ENCODE measurements at regions not wholly inside any gene's neighbourhood (a gene's known extent, or its start where the extent isn't known, plus 50 kb on each side); places are given as distances from the start of the nearest gene placed in this dataset.

DNA sequence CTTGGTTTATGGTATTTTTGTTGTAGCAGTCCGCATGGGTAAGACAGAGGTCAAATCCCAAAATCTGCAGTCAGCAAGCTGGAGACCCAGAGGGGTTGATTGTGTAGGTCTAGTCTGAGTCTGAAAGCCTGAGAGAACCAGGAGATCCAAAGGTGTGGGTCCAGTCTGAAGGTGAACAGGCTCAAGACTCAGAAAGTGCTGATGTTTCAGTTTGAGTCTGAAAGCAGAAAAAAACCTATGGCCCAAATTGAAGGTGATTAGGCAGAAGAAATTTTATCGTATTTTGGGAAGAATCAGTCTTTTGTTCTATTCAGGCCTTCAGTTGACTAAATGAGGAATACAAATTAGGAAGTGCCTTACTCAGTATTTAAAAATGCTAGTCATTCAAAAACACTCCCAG is 807.8 kb upstream of the FOXG1 start:
- POLR2A ChIA-PET, result no interaction called here
- BruUV-seq (replicated peaks), result no TSS peak

DNA sequence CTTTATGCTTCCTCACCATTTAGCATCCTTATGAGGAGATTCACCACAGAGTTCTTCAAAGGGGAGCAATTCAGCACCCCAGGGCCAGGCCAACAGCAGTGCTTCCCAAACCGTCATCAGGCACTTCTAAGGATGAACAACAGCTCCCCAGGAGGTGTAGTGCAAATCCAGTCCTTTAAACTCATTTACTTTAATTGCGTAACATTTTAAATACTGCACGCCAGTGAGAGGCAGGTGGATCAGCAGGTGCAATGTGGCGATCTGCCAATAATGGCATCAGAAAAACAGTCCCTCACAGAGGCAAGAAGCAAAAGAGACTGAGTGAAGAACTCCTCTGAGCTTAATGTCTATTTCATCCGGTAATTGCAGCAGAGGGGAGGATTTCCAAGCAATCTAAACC is 770.9 kb upstream of the FOXG1 start:
- no peak overlapping the region for H3K4me3 Mint-ChIP-seq (ENCODE audit: unreplicated experiment)
- H3K27me3 ChIP-seq (replicated peaks; ENCODE audit: control insufficient read depth, insufficient read depth, low read length), result no peaks in the 10 kb centered on the region
- no peaks in the 10 kb centered on the region for H3K36me3 Mint-ChIP-seq (ENCODE audit: insufficient read depth, unreplicated experiment)
- H3K4me1 ChIP-seq, result no peaks in the 10 kb centered on the region
- no peaks in the 10 kb centered on the region for H3K9me3 ChIP-seq
- no peaks in the 10 kb centered on the region for H3K4me1 Mint-ChIP-seq (ENCODE audit: low read depth, unreplicated experiment)
- no peaks in the 10 kb centered on the region for H3K27me3 Mint-ChIP-seq (ENCODE audit: insufficient read depth, unreplicated experiment)
- no peak for DNase-seq
- POLR2A ChIA-PET, result no interaction called here
- no peaks in the 10 kb centered on the region for H3K9me3 Mint-ChIP-seq (ENCODE audit: unreplicated experiment)
- CTCF ChIA-PET, result no interaction called here
- TF ChIP-seq, protein P1, sequence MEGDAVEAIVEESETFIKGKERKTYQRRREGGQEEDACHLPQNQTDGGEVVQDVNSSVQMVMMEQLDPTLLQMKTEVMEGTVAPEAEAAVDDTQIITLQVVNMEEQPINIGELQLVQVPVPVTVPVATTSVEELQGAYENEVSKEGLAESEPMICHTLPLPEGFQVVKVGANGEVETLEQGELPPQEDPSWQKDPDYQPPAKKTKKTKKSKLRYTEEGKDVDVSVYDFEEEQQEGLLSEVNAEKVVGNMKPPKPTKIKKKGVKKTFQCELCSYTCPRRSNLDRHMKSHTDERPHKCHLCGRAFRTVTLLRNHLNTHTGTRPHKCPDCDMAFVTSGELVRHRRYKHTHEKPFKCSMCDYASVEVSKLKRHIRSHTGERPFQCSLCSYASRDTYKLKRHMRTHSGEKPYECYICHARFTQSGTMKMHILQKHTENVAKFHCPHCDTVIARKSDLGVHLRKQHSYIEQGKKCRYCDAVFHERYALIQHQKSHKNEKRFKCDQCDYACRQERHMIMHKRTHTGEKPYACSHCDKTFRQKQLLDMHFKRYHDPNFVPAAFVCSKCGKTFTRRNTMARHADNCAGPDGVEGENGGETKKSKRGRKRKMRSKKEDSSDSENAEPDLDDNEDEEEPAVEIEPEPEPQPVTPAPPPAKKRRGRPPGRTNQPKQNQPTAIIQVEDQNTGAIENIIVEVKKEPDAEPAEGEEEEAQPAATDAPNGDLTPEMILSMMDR (IDR thresholded peaks at IDR 0.05; ENCODE audit: insufficient read depth in 1 of 2, low read depth in 1 of 2, low read length in 1 of 2, severe bottlenecking in 1 of 2, unreplicated experiment in 1 of 2), result no peak
- H3K36me3 ChIP-seq (ENCODE audit: control insufficient read depth, insufficient read depth, low read length), result no peaks in the 10 kb centered on the region
- intact Hi-C loops (cut with micrococcal nuclease; ENCODE audit: unreplicated experiment), result no loop called here
- H3K4me3 ChIP-seq (ENCODE audit: low read depth, low read length), result no peak overlapping the region
- no TSS peak for BruUV-seq (replicated peaks)
- no peak overlapping the region for H3K27ac Mint-ChIP-seq (ENCODE audit: unreplicated experiment)

More for the DNA sequence above, 807.8 kb upstream of the FOXG1 start:
- H3K36me3 Mint-ChIP-seq (ENCODE audit: insufficient read depth, unreplicated experiment), result no peaks in the 10 kb centered on the region
- CTCF ChIA-PET, result no interaction called here
- H3K9me3 Mint-ChIP-seq (ENCODE audit: unreplicated experiment), result no peaks in the 10 kb centered on the region
- intact Hi-C loops (cut with micrococcal nuclease; ENCODE audit: unreplicated experiment), result no loop called here
- H3K27me3 Mint-ChIP-seq (ENCODE audit: insufficient read depth, unreplicated experiment), result no peaks in the 10 kb centered on the region
- H3K36me3 ChIP-seq (ENCODE audit: control insufficient read depth, insufficient read depth, low read length), result no peaks in the 10 kb centered on the region
- H3K4me3 ChIP-seq (ENCODE audit: low read depth, low read length), result no peak overlapping the region
- no peak overlapping the region for H3K4me3 Mint-ChIP-seq (ENCODE audit: unreplicated experiment)
- H3K27ac Mint-ChIP-seq (ENCODE audit: unreplicated experiment), result no peak overlapping the region
- H3K4me1 ChIP-seq, result no peaks in the 10 kb centered on the region
- no peaks in the 10 kb centered on the region for H3K4me1 Mint-ChIP-seq (ENCODE audit: low read depth, unreplicated experiment)
- H3K9me3 ChIP-seq, result no peaks in the 10 kb centered on the region
- DNase-seq, result no peak
- TF ChIP-seq, protein P1 (IDR thresholded peaks at IDR 0.05; ENCODE audit: insufficient read depth in 1 of 2, low read depth in 1 of 2, low read length in 1 of 2, severe bottlenecking in 1 of 2, unreplicated experiment in 1 of 2), result no peak
- no peaks in the 10 kb centered on the region for H3K27me3 ChIP-seq (replicated peaks; ENCODE audit: control insufficient read depth, insufficient read depth, low read length)

DNA sequence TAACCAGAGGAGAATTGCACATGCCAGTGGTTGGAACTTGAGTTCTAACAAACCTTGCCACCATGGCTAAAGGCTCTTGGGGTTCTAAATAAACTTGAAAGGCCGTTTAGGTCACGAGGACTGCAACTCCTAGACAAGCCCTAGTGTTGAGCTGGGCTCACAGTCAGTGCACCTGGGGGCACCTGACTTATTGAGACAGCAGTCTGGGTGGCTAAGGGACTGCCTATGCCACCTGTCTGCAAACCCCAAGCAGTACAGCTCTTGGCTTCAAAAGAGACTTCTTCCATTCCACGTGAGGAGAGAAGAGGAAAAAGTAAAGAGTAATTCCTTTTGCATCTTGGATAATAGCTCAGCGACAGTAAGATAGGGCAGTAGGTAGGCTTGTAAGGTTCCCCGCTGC is 765.6 kb upstream of the FOXG1 start:
- POLR2A ChIA-PET, result no interaction called here
- no peaks in the 10 kb centered on the region for H3K27me3 Mint-ChIP-seq (ENCODE audit: insufficient read depth, unreplicated experiment)
- H3K27me3 ChIP-seq (replicated peaks; ENCODE audit: control insufficient read depth, insufficient read depth, low read length), result no peaks in the 10 kb centered on the region

More for the DNA sequence above, 765.6 kb upstream of the FOXG1 start:
- CTCF ChIA-PET, result no interaction called here
- intact Hi-C loops (cut with micrococcal nuclease; ENCODE audit: unreplicated experiment), result no loop called here
- DNase-seq, result no peak
- H3K4me3 Mint-ChIP-seq (ENCODE audit: unreplicated experiment), result no peak overlapping the region
- H3K4me3 ChIP-seq (ENCODE audit: low read depth, low read length), result no peak overlapping the region
- TF ChIP-seq, protein P1 (IDR thresholded peaks at IDR 0.05; ENCODE audit: insufficient read depth in 1 of 2, low read depth in 1 of 2, low read length in 1 of 2, severe bottlenecking in 1 of 2, unreplicated experiment in 1 of 2), result no peak
- H3K4me1 Mint-ChIP-seq (ENCODE audit: low read depth, unreplicated experiment), result no peaks in the 10 kb centered on the region
- H3K9me3 Mint-ChIP-seq (ENCODE audit: unreplicated experiment), result no peaks in the 10 kb centered on the region
- H3K36me3 Mint-ChIP-seq (ENCODE audit: insufficient read depth, unreplicated experiment), result no peaks in the 10 kb centered on the region
- no peaks in the 10 kb centered on the region for H3K36me3 ChIP-seq (ENCODE audit: control insufficient read depth, insufficient read depth, low read length)
- no peaks in the 10 kb centered on the region for H3K4me1 ChIP-seq
- no peak overlapping the region for H3K27ac Mint-ChIP-seq (ENCODE audit: unreplicated experiment)
- BruUV-seq (replicated peaks), result no TSS peak
- H3K9me3 ChIP-seq, result no peaks in the 10 kb centered on the region

Data from Caco-2 (cell line).